ENCODE measurements at regions not wholly inside any gene's neighbourhood (a gene's known extent, or its start where the extent isn't known, plus 50 kb on each side); places are given as distances from the start of the nearest gene placed in this dataset.

GRCh38 chr7:1286946-1287645 lies 54.4 kb downstream of the UNCX start:
- no peak for DNase-seq

DNA sequence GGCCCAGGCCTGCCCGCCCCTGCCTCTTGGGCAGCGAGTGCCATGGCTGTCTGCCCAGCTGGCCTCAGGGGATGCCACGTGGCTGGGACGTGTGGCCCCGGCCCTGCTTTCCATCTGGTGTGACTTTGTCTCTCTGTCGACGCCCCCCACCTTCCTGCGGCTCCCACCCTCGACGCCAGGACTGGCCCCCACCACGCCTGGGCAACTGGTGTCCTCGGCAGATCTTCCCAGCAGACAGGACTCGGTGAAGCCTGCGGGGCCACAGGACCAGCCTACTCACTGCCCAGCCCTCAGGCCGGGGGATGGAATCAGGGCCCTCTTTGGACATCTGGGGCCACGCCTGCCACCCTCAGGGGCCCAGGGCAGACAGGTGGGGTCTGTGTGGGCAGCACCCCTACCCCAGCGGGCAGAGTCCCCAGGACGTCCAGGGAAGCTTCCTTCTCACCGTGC lies 55.1 kb downstream of the UNCX start:
- no peak for DNase-seq

- DNase-seq = no peak
Measured at GRCh38 chr7:1288390-1288995, 55.8 kb downstream of the UNCX start.

DNA sequence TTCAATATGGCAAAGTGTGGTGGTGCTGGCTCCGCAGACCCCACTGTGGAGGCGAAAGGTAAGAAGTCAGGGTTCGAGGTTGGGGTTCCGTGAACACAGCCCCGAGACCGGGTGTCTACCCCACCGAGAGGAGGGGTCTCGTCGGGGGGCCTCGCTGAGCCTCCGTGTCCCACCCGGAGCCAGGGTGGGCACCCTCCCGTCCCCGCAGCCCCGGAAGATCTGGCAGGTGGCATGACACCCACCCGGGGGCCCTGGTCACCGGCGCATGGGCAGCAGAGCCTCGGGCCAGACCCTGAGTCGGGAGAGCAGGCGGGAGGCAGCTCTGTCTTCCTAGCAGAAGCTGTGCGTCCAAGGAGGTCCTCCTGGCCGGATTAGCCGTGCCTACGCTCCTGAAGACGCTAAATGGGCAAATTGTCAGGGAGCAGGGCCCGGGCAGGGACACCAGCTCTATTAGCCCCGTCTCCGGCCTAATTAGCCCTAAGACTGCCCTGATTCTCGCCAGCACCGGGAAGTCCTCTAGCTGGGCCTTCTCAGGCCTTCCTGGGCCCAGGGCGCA lies 56.4 kb downstream of the UNCX start:
- no peak for DNase-seq

DNA sequence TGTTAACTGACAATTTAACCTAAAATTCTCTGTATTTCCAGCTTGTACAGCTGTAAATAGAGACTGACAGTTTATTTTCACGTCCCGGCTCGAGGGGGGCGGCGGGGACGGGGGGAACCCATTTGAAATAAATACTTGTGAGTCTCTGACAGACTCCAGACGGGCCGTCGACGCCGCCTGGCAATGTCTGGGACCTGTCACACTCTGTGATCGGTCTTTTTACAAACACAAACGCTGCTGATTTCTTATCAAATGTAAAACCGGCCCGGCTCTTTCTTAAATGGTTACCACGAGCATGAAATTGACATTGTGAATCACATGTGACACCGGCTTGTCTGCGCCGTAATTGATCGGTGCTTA lies 57.0 kb downstream of the UNCX start:
- no peak for DNase-seq

- DNase-seq = peak; percentile 46
Measured at GRCh38 chr7:1290026-1290678, 57.5 kb downstream of the UNCX start.

GRCh38 chr7:1290679-1291356 lies 58.1 kb downstream of the UNCX start:
- no peak for DNase-seq

GRCh38 chr7:1291357-1291689 lies 58.7 kb downstream of the UNCX start:
- DNase-seq = no peak

- DNase-seq = no peak
Measured at GRCh38 chr7:1291845-1292765, 59.4 kb downstream of the UNCX start.

DNA sequence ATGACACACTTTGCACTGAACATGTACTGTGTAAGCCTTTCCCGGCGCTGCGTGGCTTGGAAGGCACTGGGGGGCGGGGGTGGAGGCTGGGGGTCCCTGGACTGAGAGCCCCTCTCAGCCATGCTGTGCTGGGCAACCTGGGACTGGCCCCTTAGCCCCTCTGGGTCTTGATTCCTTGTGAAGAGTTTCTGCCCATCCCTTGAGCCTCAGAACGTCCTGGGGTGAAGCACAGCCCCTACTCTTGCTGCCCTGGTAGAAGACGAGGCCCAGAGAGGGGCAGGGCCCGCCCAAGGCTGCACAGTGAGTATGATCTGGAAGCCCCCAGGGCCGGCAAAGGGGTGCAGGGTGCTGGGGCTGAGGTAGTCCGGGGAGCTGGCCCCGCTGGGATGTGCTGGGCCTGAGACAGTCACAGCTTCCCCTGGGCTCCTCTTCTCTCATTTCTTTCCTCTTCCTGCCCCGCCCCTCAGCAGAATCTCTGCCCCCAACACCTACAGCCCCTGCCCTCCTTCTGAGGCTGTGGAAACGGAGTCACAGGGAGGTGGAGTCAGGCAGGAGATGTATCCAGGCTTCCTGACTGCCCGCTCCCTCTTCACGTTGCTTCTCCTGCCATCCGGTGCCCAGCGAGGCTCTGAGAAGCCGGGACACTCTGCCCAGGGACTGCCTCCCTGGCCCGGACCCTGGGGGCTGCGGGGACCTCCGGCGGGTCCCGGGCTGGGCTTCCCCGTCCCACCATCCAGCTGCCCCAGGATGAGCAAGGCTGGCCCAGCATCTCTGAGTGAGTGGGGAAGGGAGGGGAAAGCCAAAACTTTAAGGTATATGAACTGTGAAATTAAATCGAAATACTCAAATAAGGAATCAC lies 60.5 kb downstream of the UNCX start:
- DNase-seq = no peak

DNA sequence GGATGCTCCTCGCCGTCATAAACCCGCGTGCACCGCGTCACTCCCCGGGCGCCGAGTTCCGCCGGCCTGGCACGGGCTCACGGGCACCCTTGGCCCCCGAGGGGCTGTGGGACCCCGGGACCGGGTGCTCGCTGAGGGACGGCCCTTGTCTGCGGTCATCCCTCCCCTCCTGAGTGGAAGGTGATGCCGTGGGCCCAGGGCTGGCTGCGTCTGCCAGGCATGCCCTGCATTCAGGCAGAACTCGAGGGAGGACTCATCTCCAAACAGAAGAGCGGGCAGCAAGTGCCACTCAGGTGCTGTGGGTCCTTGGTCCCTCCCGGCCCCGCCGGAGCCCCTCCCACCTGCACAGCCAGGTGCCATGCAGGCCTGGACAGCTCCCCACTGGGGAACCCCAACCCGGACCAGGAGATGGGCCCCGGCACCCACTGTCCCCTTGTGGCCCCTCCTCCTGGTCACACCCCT lies 61.3 kb downstream of the UNCX start:
- DNase-seq = no peak

DNA sequence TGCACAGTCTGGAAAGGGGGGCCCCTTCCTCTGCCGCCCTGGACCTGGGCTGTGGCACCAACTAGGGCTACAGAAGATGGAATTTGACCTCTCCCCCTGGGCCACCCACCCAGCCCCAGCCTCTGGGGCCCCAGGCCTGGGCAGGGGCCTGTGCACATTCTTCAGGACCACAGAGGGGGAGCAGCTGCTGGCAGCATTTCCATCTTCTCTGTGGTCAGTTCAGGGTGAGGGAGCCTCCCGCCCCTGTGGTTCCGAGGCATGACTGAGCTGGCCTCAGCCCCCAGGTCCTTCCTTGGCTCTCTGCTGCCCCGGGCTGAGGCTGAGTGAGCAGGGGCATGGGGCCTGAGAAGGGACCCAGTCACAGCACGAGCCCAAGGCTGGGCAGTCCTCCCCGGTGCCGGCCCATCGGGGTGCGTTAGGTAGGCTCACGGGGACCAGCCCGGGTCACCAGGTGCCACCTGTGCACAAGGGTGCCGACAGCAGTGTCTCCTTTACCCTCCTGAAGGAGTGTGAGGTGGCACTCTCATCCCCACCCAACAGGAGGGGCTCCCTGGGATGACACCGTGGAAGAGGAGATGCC lies 63.2 kb downstream of the UNCX start:
- DNase-seq = no peak

- no peak for DNase-seq
Measured at GRCh38 chr7:1296356-1296981, 63.8 kb downstream of the UNCX start.

DNA sequence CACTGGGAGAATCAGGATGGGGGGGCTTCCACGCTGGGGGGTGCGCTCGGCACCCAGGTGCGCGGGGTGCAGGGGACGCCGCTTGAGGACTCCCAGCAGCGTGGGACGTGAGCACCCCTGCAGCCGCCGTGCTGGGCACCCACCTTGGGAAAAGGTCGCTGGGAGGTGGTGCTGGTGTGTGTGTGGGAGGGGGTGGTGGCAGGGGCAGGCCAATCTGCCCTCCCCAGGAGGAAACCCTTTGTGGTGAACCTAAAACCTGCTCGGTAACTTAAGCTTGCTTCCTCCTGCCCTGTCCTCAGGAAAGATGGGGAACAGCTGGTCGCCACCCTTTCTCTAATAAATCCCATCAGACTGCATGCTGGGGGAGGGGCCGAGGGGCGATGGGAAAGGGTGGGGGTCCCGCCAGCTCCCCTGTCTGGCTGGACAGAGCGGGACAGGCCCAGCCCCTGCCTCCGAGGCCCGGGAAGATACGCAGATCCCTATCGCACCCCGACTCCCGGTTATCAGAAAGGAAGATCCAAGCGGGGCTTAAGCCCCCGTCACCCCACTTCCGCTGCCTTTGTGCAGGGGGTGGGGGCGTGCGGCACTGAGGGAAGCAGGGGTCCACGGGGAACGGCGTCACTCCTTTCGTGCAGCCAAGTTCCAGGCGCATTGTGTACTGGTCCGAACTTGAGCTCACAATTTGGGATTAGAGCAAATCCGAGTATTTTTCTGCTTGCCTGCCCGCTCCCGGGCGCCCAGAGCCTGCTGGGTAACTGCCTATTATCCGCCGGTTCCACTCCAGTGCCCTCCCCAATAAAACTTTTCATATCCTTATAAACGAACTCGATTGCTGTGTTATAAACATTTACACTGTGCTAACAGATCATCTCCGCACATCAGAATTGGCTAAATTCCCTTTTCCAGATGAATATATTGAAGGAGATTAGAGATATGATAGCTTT lies 64.6 kb downstream of the UNCX start:
- no peak for DNase-seq

DNA sequence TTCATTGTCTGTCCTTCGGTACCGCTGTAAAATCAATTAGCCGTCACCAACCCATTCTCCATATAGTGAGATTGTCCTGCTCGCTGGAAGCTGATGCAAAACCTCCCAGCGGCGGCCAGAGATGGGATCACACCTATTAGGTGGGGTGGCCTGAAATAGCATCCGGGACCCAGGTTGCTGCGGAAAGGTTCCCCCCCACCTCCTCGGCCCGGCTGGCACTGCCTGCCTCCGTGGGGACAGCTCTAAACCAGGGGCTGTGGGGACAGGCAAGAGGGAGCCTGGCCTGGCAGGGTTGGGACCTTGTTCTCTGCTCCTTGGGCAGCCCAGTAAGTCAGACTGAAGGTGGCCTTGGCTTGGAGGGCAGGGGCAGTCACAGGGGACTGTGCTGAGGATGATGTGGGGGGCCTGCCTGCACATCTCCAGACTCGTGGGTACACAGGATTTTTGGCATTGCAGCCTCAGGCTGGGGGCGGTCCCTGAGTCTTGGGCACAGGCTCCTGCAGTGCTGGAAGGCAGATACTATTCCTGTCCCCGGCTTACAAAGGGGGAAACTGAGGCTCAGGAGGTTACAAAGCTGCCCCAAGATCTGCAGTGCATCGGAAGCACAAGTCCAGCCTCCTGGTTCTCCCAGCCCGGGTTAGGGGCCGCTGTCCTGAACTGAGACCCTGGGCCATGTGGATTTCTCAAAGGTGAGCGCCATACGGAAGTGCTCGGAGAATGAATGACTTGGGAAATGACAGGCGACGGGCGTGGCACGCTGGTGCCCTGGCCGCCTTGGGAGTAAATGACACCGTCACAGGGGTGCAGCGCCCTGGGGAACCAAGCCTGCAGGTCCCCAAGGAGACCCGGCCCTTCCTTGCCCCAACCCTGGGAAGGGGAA lies 65.6 kb downstream of the UNCX start:
- no peak for DNase-seq

- no peak for DNase-seq
Measured at GRCh38 chr7:1298931-1299885, 66.5 kb downstream of the UNCX start.

GRCh38 chr7:1300206-1300605 lies 67.5 kb downstream of the UNCX start:
- no peak for DNase-seq

All from NCI-H1092 (cell line).